SK-N-SH (cell line): ENCODE measurements at regions not wholly inside any gene's neighbourhood (a gene's known extent, or its start where the extent isn't known, plus 50 kb on each side); places are given as distances from the start of the nearest gene placed in this dataset.

Experiments
- CTCF ChIA-PET: fragments of 300-600, 350-600 bp; formaldehyde crosslinking; extraction: SDS; loops from one replicate; lab custom pipeline; 2021; lab: Yijun Ruan, JAX
- POLR2A ChIA-PET: fragments of 350-600 bp; sonication (Branson Sonifier 250); formaldehyde crosslinking; extraction: SDS; loops from one replicate; lab custom pipeline; 2020; ENCODE audit warnings: antibody characterized with exemption, inconsistent platforms; lab: Yijun Ruan, JAX
- DNase-seq: peaks from one replicate; pipeline ENCODE4 v3.0.0; 2012
- H2AFZ ChIP-seq: fragments of 200-600 bp; sonication (generic); 2 replicates; pipeline ENCODE4 v1.8.1; 2016; ENCODE audit warnings: antibody characterized with exemption, mild to moderate bottlenecking, low read depth
- H3F3A ChIP-seq: fragments of 200-600 bp; sonication (generic); replicated peaks from 2 replicates; pipeline ENCODE3; 2016; ENCODE audit warnings: antibody characterized with exemption, mild to moderate bottlenecking; ENCODE audit not compliant: insufficient read depth
- H3K27ac ChIP-seq, 2 experiments: fragments of 200-500 bp in 1 of 2; fragments of 200-600 bp in 1 of 2; sonication (Bioruptor generic) in 1 of 2; sonication (generic), shearing (Covaris generic) in 1 of 2; 2 replicates each; pipeline versions ENCODE4 v1.5.1 to v1.6.1; 2014 to 2016; ENCODE audit warnings: low read depth in 2 of 2, inconsistent platforms in 1 of 2, low read length in 1 of 2, mild to moderate bottlenecking in 1 of 2, mixed read lengths in 1 of 2
- H3K27me3 ChIP-seq: fragments of 200-600 bp; sonication (generic), shearing (Covaris generic); 2 replicates; pipeline ENCODE4 v1.6.1; 2016; ENCODE audit warnings: mixed run types; ENCODE audit not compliant: insufficient read depth
- H3K36me3 ChIP-seq, 2 experiments: fragments of 200-500 bp in 1 of 2; fragments of 200-600 bp in 1 of 2; sonication (Bioruptor generic) in 1 of 2; sonication (generic) in 1 of 2; replicated peaks in 1 of 2; 2 replicates each; pipeline versions ENCODE3 to v1.5.1; 2014 to 2016; ENCODE audit warnings: low read length in 1 of 2, mild to moderate bottlenecking in 1 of 2; ENCODE audit not compliant: insufficient read depth in 2 of 2, control insufficient read depth in 1 of 2
- H3K4me1 ChIP-seq, 2 experiments: fragments of 200-500 bp in 1 of 2; fragments of 200-600 bp in 1 of 2; sonication (Bioruptor generic) in 1 of 2; sonication (generic), shearing (Covaris generic) in 1 of 2; 2 replicates each; pipeline versions ENCODE4 v1.5.1 to v1.6.1; 2014 to 2016; ENCODE audit warnings: low read depth in 1 of 2, low read length in 1 of 2, mixed run types in 1 of 2; ENCODE audit not compliant: insufficient read depth in 2 of 2, control insufficient read depth in 1 of 2
- H3K4me2 ChIP-seq: fragments of 200-600 bp; sonication (generic), shearing (Covaris generic); 2 replicates; pipeline ENCODE4 v1.6.1; 2017; ENCODE audit warnings: mixed run types
- H3K4me3 ChIP-seq, 2 experiments: fragments of 200-500 bp in 1 of 2; fragments of 200-600 bp in 1 of 2; sonication (Bioruptor generic) in 1 of 2; sonication (generic), shearing (Covaris generic) in 1 of 2; 2 replicates each; pipeline versions ENCODE4 v1.5.1 to v1.8.1; 2014 to 2016; ENCODE audit warnings: low read depth in 2 of 2, inconsistent platforms in 1 of 2, low read length in 1 of 2, mild to moderate bottlenecking in 1 of 2, mixed read lengths in 1 of 2, moderate library complexity in 1 of 2
- H3K79me2 ChIP-seq: fragments of 200-600 bp; sonication (generic); 2 replicates; pipeline ENCODE4 v1.8.1; 2017; ENCODE audit warnings: mild to moderate bottlenecking; ENCODE audit not compliant: insufficient read depth
- H3K9ac ChIP-seq: fragments of 200-600 bp; sonication (generic); 2 replicates; pipeline ENCODE4 v1.6.1; 2017; ENCODE audit warnings: mixed run types
- H3K9me2 ChIP-seq: fragments of 200-600 bp; sonication (generic); 2 replicates; pipeline ENCODE4 v1.6.1; 2017; ENCODE audit warnings: mixed run types
- H3K9me3 ChIP-seq: fragments of 200-600 bp; sonication (generic); 2 replicates; pipeline ENCODE4 v1.6.1; 2017; ENCODE audit warnings: mixed run types, mild to moderate bottlenecking, moderate library complexity
- H4K20me1 ChIP-seq: fragments of 200-600 bp; sonication (generic); 2 replicates; pipeline ENCODE4 v1.6.1; 2017; ENCODE audit warnings: mild to moderate bottlenecking, mixed run types; ENCODE audit not compliant: insufficient read depth
- ELF1 ChIP-seq: IDR thresholded peaks from 2 replicates; pipeline ENCODE4 v1.4.0; 2012
- EZH2phosphoT487 ChIP-seq: fragments of 200-600 bp; sonication (generic); IDR thresholded peaks from 2 replicates; pipeline ENCODE4 v1.6.1; 2017; ENCODE audit warnings: low read depth, mixed run types, mild to moderate bottlenecking, antibody characterized with exemption, moderate library complexity, borderline replicate concordance
- GABPA ChIP-seq: IDR thresholded peaks from 2 replicates; pipeline ENCODE4 v1.4.0; 2012; ENCODE audit warnings: low read depth, mild to moderate bottlenecking
- MEF2A ChIP-seq: IDR thresholded peaks from 2 replicates; pipeline ENCODE4 v1.4.0; 2012; ENCODE audit warnings: low read depth, borderline replicate concordance
- MXI1 ChIP-seq: IDR thresholded peaks from 2 replicates; pipeline ENCODE4 v1.6.1; 2012; ENCODE audit warnings: mild to moderate bottlenecking, low read depth, low read length, improper control_type of control experiment
- NFIC ChIP-seq: IDR thresholded peaks from 2 replicates; pipeline ENCODE4 v1.4.0; 2012; ENCODE audit warnings: borderline replicate concordance
- RCOR1 ChIP-seq: fragments of 150-350 bp; IDR thresholded peaks from 2 replicates; pipeline ENCODE4 v1.6.1; 2017; ENCODE audit warnings: antibody characterized with exemption, low read length
- TAF1 ChIP-seq: IDR thresholded peaks from 2 replicates; pipeline ENCODE4 v1.6.1; 2012; ENCODE audit warnings: low read depth, mild to moderate bottlenecking, low read length, moderate library complexity, borderline replicate concordance
- TEAD4 ChIP-seq: IDR thresholded peaks from 2 replicates; pipeline ENCODE4 v1.4.0; 2012; ENCODE audit warnings: mild to moderate bottlenecking, borderline replicate concordance; ENCODE audit not compliant: insufficient read depth
- YY1 ChIP-seq: IDR thresholded peaks from 2 replicates; pipeline ENCODE4 v1.4.0; 2012; ENCODE audit warnings: low read depth, mild to moderate bottlenecking
- WGBS: methylation state at CpG from one replicate; pipeline ENCODE4 v1.1.6; 2017; ENCODE audit warnings: low lambda C conversion rate; 5-methylcytosine and 5-hydroxymethylcytosine counted together
- TF ChIP-seq, protein P1 (sequence below): IDR thresholded peaks from 2 replicates; pipeline ENCODE4 v1.6.1; 2012; ENCODE audit warnings: mild to moderate bottlenecking, low read depth, low read length, moderate library complexity
- TF ChIP-seq, protein P2 (sequence below): IDR thresholded peaks from 2 replicates; pipeline ENCODE4 v1.4.0; 2012; ENCODE audit warnings: low read depth, borderline replicate concordance
- TF ChIP-seq, protein P3 (sequence below): fragments of 200-600 bp; sonication (generic); IDR thresholded peaks from 2 replicates; pipeline ENCODE4 v1.6.1; 2017; ENCODE audit warnings: antibody characterized with exemption, mild to moderate bottlenecking, moderate library complexity
- TF ChIP-seq, protein P4 (sequence below): IDR thresholded peaks from 2 replicates; pipeline ENCODE4 v1.4.0; 2012; ENCODE audit warnings: low read depth, borderline replicate concordance

DNA sequence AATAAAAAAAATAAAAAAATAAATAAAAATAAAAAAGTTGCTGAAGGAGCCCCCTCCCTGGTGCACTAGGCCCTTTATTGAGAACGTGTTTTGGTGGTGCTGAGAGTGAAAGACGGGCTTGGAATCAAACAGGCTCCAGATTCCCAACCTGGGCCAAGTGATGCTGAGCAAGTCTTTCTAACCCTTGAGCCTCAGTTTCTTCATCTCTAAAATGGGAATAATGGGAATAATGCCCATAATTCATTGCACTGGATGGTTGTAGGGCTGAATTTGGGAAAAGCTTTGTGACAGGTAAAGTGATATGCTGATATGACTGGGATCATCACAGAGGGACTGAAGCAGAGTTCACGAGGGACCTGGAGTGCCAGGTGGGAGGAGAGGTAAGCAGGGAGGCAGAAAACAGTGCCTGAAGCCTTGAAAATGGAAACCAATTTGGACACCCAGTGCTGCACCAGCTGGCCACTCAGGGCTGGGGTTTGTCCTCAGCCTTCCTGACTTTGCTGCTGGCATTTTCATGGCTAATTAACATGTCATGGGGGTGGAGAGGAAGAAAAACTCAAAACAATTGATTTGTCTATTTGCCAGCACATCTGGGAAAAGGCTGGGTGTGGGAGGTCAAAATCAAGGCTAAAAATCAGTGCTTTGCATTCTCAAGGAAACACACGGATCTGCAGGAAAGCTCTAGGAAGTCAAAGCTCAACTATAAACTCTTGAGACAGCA, 241.3 kb downstream of the LOXHD1 start (continued):
- TF ChIP-seq, protein P1, sequence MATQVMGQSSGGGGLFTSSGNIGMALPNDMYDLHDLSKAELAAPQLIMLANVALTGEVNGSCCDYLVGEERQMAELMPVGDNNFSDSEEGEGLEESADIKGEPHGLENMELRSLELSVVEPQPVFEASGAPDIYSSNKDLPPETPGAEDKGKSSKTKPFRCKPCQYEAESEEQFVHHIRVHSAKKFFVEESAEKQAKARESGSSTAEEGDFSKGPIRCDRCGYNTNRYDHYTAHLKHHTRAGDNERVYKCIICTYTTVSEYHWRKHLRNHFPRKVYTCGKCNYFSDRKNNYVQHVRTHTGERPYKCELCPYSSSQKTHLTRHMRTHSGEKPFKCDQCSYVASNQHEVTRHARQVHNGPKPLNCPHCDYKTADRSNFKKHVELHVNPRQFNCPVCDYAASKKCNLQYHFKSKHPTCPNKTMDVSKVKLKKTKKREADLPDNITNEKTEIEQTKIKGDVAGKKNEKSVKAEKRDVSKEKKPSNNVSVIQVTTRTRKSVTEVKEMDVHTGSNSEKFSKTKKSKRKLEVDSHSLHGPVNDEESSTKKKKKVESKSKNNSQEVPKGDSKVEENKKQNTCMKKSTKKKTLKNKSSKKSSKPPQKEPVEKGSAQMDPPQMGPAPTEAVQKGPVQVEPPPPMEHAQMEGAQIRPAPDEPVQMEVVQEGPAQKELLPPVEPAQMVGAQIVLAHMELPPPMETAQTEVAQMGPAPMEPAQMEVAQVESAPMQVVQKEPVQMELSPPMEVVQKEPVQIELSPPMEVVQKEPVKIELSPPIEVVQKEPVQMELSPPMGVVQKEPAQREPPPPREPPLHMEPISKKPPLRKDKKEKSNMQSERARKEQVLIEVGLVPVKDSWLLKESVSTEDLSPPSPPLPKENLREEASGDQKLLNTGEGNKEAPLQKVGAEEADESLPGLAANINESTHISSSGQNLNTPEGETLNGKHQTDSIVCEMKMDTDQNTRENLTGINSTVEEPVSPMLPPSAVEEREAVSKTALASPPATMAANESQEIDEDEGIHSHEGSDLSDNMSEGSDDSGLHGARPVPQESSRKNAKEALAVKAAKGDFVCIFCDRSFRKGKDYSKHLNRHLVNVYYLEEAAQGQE: no peak
- TF ChIP-seq YY1 (no peak), RCOR1 (peak; percentile 47; the same call in 1 of the 2 replicates), NFIC (no peak), TEAD4 (no peak), GABPA (no peak), TAF1 (no peak)
- TF ChIP-seq, all 33 proteins: peak for 5

DNA sequence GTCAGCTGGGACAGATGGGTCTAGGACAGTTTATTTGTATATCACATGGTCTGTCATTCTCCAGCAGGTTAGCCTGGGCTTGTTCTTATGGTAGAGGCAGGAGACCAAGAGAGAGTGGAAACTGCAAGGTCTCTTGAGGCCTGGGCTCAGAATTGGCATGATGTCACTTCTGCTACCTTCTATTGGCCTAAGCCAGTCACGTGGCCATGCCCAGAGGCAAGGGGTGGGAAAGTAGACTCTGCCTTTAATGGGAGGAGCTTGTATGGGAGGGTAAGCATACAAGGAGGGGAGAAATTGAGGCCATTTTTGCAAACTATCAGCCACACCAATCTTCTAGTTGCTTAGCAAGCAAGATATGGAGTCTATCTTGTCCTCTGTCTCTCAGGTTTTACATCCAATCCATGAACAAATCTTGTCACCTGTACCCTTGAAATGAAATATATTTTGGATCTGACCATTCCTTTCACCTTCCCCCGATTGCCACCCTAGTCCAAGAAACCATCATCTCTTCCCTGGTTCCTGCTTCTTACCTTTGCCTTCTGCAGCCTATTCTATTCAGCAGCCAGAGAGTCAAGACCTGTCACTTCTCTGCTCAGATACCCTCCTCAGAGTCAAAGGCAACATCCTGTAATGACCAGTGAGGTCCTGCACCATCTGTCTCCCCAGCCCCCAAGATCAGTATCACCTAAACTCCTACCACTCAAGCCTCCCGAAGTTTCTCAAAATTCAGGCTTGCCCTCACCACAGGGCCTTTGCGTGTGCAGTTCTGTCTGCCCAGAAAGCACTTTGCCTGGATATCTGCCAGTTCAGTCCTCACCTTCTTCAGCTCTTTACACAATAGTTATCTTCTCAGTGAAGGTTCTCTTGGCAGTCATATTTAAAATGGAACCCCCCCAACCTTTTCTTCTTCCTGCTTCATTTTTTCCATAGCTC, 240.0 kb downstream of the LOXHD1 start:
- H3F3A ChIP-seq: no peaks in the 10 kb centered on the region
- H3K4me1 ChIP-seq: peaks cover 7 to 68% of the 10 kb centered on the region in 2 experiments; a peak in 3 of 4 replicates
- TF ChIP-seq, protein P2, sequence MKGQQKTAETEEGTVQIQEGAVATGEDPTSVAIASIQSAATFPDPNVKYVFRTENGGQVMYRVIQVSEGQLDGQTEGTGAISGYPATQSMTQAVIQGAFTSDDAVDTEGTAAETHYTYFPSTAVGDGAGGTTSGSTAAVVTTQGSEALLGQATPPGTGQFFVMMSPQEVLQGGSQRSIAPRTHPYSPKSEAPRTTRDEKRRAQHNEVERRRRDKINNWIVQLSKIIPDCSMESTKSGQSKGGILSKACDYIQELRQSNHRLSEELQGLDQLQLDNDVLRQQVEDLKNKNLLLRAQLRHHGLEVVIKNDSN: peak; percentile 66; the same call in 1 of the 2 replicates
- TF ChIP-seq MEF2A (no peak), ELF1 (no peak), EZH2phosphoT487 (no peak), MXI1 (no peak)
- TF ChIP-seq, protein P3, sequence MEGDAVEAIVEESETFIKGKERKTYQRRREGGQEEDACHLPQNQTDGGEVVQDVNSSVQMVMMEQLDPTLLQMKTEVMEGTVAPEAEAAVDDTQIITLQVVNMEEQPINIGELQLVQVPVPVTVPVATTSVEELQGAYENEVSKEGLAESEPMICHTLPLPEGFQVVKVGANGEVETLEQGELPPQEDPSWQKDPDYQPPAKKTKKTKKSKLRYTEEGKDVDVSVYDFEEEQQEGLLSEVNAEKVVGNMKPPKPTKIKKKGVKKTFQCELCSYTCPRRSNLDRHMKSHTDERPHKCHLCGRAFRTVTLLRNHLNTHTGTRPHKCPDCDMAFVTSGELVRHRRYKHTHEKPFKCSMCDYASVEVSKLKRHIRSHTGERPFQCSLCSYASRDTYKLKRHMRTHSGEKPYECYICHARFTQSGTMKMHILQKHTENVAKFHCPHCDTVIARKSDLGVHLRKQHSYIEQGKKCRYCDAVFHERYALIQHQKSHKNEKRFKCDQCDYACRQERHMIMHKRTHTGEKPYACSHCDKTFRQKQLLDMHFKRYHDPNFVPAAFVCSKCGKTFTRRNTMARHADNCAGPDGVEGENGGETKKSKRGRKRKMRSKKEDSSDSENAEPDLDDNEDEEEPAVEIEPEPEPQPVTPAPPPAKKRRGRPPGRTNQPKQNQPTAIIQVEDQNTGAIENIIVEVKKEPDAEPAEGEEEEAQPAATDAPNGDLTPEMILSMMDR: no peak
- TF ChIP-seq, protein P4, sequence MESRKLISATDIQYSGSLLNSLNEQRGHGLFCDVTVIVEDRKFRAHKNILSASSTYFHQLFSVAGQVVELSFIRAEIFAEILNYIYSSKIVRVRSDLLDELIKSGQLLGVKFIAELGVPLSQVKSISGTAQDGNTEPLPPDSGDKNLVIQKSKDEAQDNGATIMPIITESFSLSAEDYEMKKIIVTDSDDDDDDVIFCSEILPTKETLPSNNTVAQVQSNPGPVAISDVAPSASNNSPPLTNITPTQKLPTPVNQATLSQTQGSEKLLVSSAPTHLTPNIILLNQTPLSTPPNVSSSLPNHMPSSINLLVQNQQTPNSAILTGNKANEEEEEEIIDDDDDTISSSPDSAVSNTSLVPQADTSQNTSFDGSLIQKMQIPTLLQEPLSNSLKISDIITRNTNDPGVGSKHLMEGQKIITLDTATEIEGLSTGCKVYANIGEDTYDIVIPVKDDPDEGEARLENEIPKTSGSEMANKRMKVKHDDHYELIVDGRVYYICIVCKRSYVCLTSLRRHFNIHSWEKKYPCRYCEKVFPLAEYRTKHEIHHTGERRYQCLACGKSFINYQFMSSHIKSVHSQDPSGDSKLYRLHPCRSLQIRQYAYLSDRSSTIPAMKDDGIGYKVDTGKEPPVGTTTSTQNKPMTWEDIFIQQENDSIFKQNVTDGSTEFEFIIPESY: no peak
- H3K9ac ChIP-seq: no peak overlapping the region
- no peaks in the 10 kb centered on the region for H3K79me2 ChIP-seq
- no peak overlapping the region for H3K4me2 ChIP-seq
- H3K36me3 ChIP-seq: no peaks in the 10 kb centered on the region
- no peaks in the 10 kb centered on the region for H3K9me3 ChIP-seq
- DNase-seq: no peak
- H4K20me1 ChIP-seq: no peaks in the 10 kb centered on the region
- WGBS: 67% methylated on average over 4 of the region's 4 CpGs
- ChIA-PET POLR2A (interaction anchor here (0.6 kb wide), 1 partner anchor 1479 kb away, joined by 3 read pairs; no protein-coding TSS in a partner anchor), CTCF (interaction anchor here (0.6 to 1.9 kb wide), 6 partner anchors 10 to 745 kb away, joined by 3 to 6 read pairs (median 3); a partner anchor contains a TSS)
- no peak overlapping the region for H3K4me3 ChIP-seq
- no peaks in the 10 kb centered on the region for H3K9me2 ChIP-seq
- no peak overlapping the region for H2AFZ ChIP-seq
- peak overlapping the region in 1 of 2 experiments; percentile 94; a peak in 2 of 4 replicates for H3K27ac ChIP-seq
- H3K27me3 ChIP-seq: no peaks in the 10 kb centered on the region
